GM12878 (cell line): ENCODE measurements at regions not wholly inside any gene's neighbourhood (a gene's known extent, or its start where the extent isn't known, plus 50 kb on each side); places are given as distances from the start of the nearest gene placed in this dataset.

Experiments used
- ATAC-seq: fragments of 200-7000 bp; cut with Tn5 transposase; 3 replicates; pipeline ENCODE4 v1.9.1; 2020; ENCODE audit warnings: mild to moderate bottlenecking, moderate library complexity
- BruUV-seq: library from RNA; stranded (reverse); fragments of 400-500 nt; replicated peaks from 2 replicates; lab custom pipeline; 2021; lab: Mats Ljungman, UMichigan
- CTCF ChIA-PET: fragments of 300-600 bp; sonication (Branson Sonifier 250); formaldehyde crosslinking; extraction: SDS; loops from one replicate; lab custom pipeline; 2021; ENCODE audit warnings: inconsistent platforms; lab: Yijun Ruan, JAX
- POLR2A ChIA-PET: fragments of 350-600 bp; formaldehyde crosslinking; extraction: SDS; loops from one replicate; lab custom pipeline; 2021; ENCODE audit warnings: inconsistent platforms; lab: Charles Lee
- RAD21 ChIA-PET: fragments of 300-600 bp; sonication (Branson Sonifier 250); formaldehyde crosslinking; loops from one replicate; lab custom pipeline; 2023; ENCODE audit warnings: antibody characterized with exemption; ENCODE audit not compliant: unreplicated experiment; lab: Charles Lee
- SMC1A ChIA-PET: fragments of 300-600 bp; sonication (Branson Sonifier 250); formaldehyde crosslinking; loops from one replicate; lab custom pipeline; 2023; ENCODE audit not compliant: unreplicated experiment, uncharacterized antibody; lab: Charles Lee
- DNase-seq: peaks from one replicate; pipeline ENCODE4 v3.0.0-alpha.2; 2011; ENCODE audit warnings: low read depth, low spot score
- FAIRE-seq: peaks from 3 replicates; lab custom pipeline; 2011; peaks lifted over from hg19 to GRCh38; lab: Jason Lieb, UNC
- H2AFZ ChIP-seq: 2 replicates; pipeline ENCODE4 v1.6.0; 2011; ENCODE audit warnings: low read depth, low read length, control low read depth; ENCODE audit not compliant: control insufficient read depth
- H3K27ac ChIP-seq: 2 replicates; pipeline ENCODE4 v1.5.1; 2011; ENCODE audit warnings: control low read depth; ENCODE audit not compliant: control insufficient read depth, insufficient read depth
- H3K27me3 ChIP-seq, 2 experiments: replicated peaks in 1 of 2; 2 replicates each; pipeline versions ENCODE4 v1.6.0 to v1.6.1; 2011; ENCODE audit warnings: low read length in 1 of 2; ENCODE audit not compliant: control insufficient read depth in 2 of 2, insufficient read depth in 2 of 2
- H3K36me3 ChIP-seq, 2 experiments: 2 replicates each; pipeline ENCODE4 v1.5.1; 2011; ENCODE audit warnings: low read length in 1 of 2; ENCODE audit not compliant: control insufficient read depth in 2 of 2, insufficient read depth in 2 of 2
- H3K4me1 ChIP-seq: 2 replicates; pipeline ENCODE4 v1.6.1; 2011; ENCODE audit warnings: mild to moderate bottlenecking, low read length, moderate library complexity, mixed read lengths; ENCODE audit not compliant: control insufficient read depth, insufficient read depth
- H3K4me2 ChIP-seq: 2 replicates; pipeline ENCODE4 v1.6.0; 2011; ENCODE audit warnings: control low read depth; ENCODE audit not compliant: control insufficient read depth, insufficient read depth
- H3K4me3 ChIP-seq: fragments of 200-600 bp; sonication (generic); 2 replicates; pipeline ENCODE4 v1.5.1; 2016
- H3K79me2 ChIP-seq: 2 replicates; pipeline ENCODE4 v1.6.0; 2011; ENCODE audit warnings: low read length; ENCODE audit not compliant: control insufficient read depth, insufficient read depth
- H3K9ac ChIP-seq: 2 replicates; pipeline ENCODE4 v1.8.0; 2011; ENCODE audit warnings: low read length, control low read depth, mixed read lengths; ENCODE audit not compliant: control insufficient read depth, insufficient read depth
- H3K9me3 ChIP-seq: replicated peaks from 3 replicates; pipeline ENCODE4 v1.5.1; 2011; ENCODE audit warnings: mild to moderate bottlenecking, low read length; ENCODE audit not compliant: control insufficient read depth, insufficient read depth
- H4K20me1 ChIP-seq: 2 replicates; pipeline ENCODE4 v1.6.0; 2011; ENCODE audit not compliant: control insufficient read depth, insufficient read depth
- BACH1 ChIP-seq: fragments of 450-650 bp; IDR thresholded peaks from 2 replicates; pipeline ENCODE4 v1.6.1; 2017; ENCODE audit warnings: mild to moderate bottlenecking, borderline replicate concordance
- CBX5 ChIP-seq: sonication (generic); IDR thresholded peaks from 2 replicates; pipeline ENCODE4 v1.6.1; 2016; ENCODE audit warnings: low read depth, moderate library complexity, mild to moderate bottlenecking, inconsistent platforms
- CREB1 ChIP-seq: IDR thresholded peaks from 2 replicates; pipeline ENCODE4 v1.6.1; 2012; ENCODE audit warnings: low read depth, mild to moderate bottlenecking, inconsistent platforms
- CREM ChIP-seq: IDR thresholded peaks from 2 replicates; pipeline ENCODE4 v1.6.1; 2014; ENCODE audit warnings: antibody characterized with exemption, low read depth
- FOXK2 ChIP-seq: fragments of 450-650 bp; IDR thresholded peaks from 2 replicates; pipeline ENCODE4 v1.6.1; 2017; ENCODE audit warnings: mild to moderate bottlenecking, moderate library complexity
- GABPA ChIP-seq: IDR thresholded peaks from 2 replicates; pipeline ENCODE4 v1.6.1; 2014; ENCODE audit warnings: antibody characterized with exemption, low read depth, mild to moderate bottlenecking, inconsistent platforms
- HSF1 ChIP-seq: fragments of 150-350 bp; IDR thresholded peaks from 2 replicates; pipeline ENCODE4 v1.6.1; 2014; ENCODE audit warnings: mild to moderate bottlenecking, low read depth, low read length
- IRF5 ChIP-seq: fragments of 450-650 bp; IDR thresholded peaks from 2 replicates; pipeline ENCODE4 v1.6.1; 2017; ENCODE audit warnings: borderline replicate concordance
- NBN ChIP-seq: fragments of 450-650 bp; IDR thresholded peaks from 2 replicates; pipeline ENCODE4 v1.6.1; 2016
- SPI1 ChIP-seq: IDR thresholded peaks from 2 replicates; pipeline ENCODE4 v1.6.1; 2011; ENCODE audit warnings: low read depth, mild to moderate bottlenecking, low read length, moderate library complexity, borderline replicate concordance; ENCODE audit not compliant: insufficient read depth
- SUZ12 ChIP-seq: fragments of 200-600 bp; sonication (generic); IDR thresholded peaks from one replicate; pipeline ENCODE4 v1.6.1; 2018; ENCODE audit warnings: antibody characterized with exemption, mild to moderate bottlenecking; ENCODE audit not compliant: unreplicated experiment
- ZBED1 ChIP-seq: IDR thresholded peaks from 2 replicates; pipeline ENCODE4 v1.6.1; 2016; ENCODE audit warnings: borderline replicate concordance
- in situ Hi-C: fragments of 300-500 bp; cut with MboI; formaldehyde crosslinking; loops from 9 replicates; pipeline ENCODE4 v1.14.3; 2018; ENCODE audit warnings: mixed read lengths
- intact Hi-C: fragments of 100-400 bp; cut with micrococcal nuclease; formaldehyde crosslinking; loops from one replicate; pipeline ENCODE4 v1.14.2; 2022; ENCODE audit not compliant: unreplicated experiment

GRCh38 chr14:79949906-79950305 lies 261.4 kb downstream of the DIO2 start:
- H3K4me1 ChIP-seq = no peaks in the 10 kb centered on the region
- no peak for TF ChIP-seq HSF1
- TF ChIP-seq NBN = no peak
- no peak for TF ChIP-seq CREB1
- no peak for TF ChIP-seq FOXK2
- TF ChIP-seq CBX5 = no peak
- TF ChIP-seq SUZ12 = no peak
- TF ChIP-seq CREM = no peak
- TF ChIP-seq BACH1 = no peak
- TF ChIP-seq SPI1 = no peak
- TF ChIP-seq GABPA = no peak
- no peak for TF ChIP-seq ZBED1
- no peak for TF ChIP-seq IRF5
- H3K36me3 ChIP-seq = no peaks in the 10 kb centered on the region
- H4K20me1 ChIP-seq = no peaks in the 10 kb centered on the region
- H3K4me2 ChIP-seq = no peak overlapping the region
- FAIRE-seq (no peak), DNase-seq (no peak), ATAC-seq (no peak)
- H3K27ac ChIP-seq = no peak overlapping the region
- in situ Hi-C loops = no loop called here
- H3K27me3 ChIP-seq = no peaks in the 10 kb centered on the region
- ChIA-PET SMC1A (interaction anchor here (1.6 kb wide), 1 partner anchor 13 kb away, joined by 3 read pairs; no protein-coding TSS in a partner anchor), CTCF (interaction anchor here (0.5 kb wide), 1 partner anchor 87 kb away, joined by 3 read pairs; no protein-coding TSS in a partner anchor), POLR2A (no interaction called here), RAD21 (no interaction called here)
- H3K9me3 ChIP-seq = no peaks in the 10 kb centered on the region; the same call in 2 of the 3 replicates
- H3K79me2 ChIP-seq = no peaks in the 10 kb centered on the region
- intact Hi-C loops = no loop called here
- no peak overlapping the region for H2AFZ ChIP-seq
- no peak overlapping the region for H3K4me3 ChIP-seq
- H3K9ac ChIP-seq = no peak overlapping the region
- BruUV-seq = no TSS peak
